ENCODE measurements at regions not wholly inside any gene's neighbourhood (a gene's known extent, or its start where the extent isn't known, plus 50 kb on each side); places are given as distances from the start of the nearest gene placed in this dataset.

Small RNA genes in the stretch of these regions (small RNA-seq; reads per million reads assigned to genes)
- 0 reads per million in 6 experiments for gene CU639417.2
